Kidney capillary endothelial cell (primary cell): ENCODE measurements at regions not wholly inside any gene's neighbourhood (a gene's known extent, or its start where the extent isn't known, plus 50 kb on each side); places are given as distances from the start of the nearest gene placed in this dataset.

Source experiments
- DNase-seq: peaks from one replicate; pipeline ENCODE4 v3.0.0-alpha.2; 2018; ENCODE audit warnings: low spot score

- DNase-seq, result no peak
Measured at GRCh38 chr3:94179059-94179458, 116.2 kb downstream of the NSUN3 start.

GRCh38 chr3:94183551-94183950 is 120.7 kb downstream of the NSUN3 start:
- no peak for DNase-seq

- DNase-seq, result peak; percentile 69
Measured at GRCh38 chr3:94184781-94185180, 121.9 kb downstream of the NSUN3 start.

- peak; percentile 16 for DNase-seq
Measured at GRCh38 chr3:94185753-94186152, 122.9 kb downstream of the NSUN3 start.

- DNase-seq, result no peak
Measured at GRCh38 chr3:94187697-94188096, 124.8 kb downstream of the NSUN3 start.

- DNase-seq, result no peak
Measured at GRCh38 chr3:94195381-94195780, 132.5 kb downstream of the NSUN3 start.

GRCh38 chr3:94206291-94206690 is 143.4 kb downstream of the NSUN3 start:
- no peak for DNase-seq

GRCh38 chr3:94210256-94210655 is 147.4 kb downstream of the NSUN3 start:
- no peak for DNase-seq

- no peak for DNase-seq
Measured at GRCh38 chr3:94217406-94217805, 154.5 kb downstream of the NSUN3 start.

- no peak for DNase-seq
Measured at GRCh38 chr3:94220426-94220825, 157.6 kb downstream of the NSUN3 start.

- DNase-seq, result no peak
Measured at GRCh38 chr3:94221829-94222228, 159.0 kb downstream of the NSUN3 start.

GRCh38 chr3:94225148-94225865 is 162.4 kb downstream of the NSUN3 start:
- peak; percentile 75 for DNase-seq

- peak; percentile 89 for DNase-seq
Measured at GRCh38 chr3:94226078-94226477, 163.2 kb downstream of the NSUN3 start.

- DNase-seq, result no peak
Measured at GRCh38 chr3:94232921-94233320, 170.1 kb downstream of the NSUN3 start.

GRCh38 chr3:94234177-94234788 is 171.4 kb downstream of the NSUN3 start:
- DNase-seq, result peak; percentile 46

- DNase-seq, result no peak
Measured at GRCh38 chr3:94241986-94242385, 179.1 kb downstream of the NSUN3 start.

- no peak for DNase-seq
Measured at GRCh38 chr3:94246171-94246570, 183.3 kb downstream of the NSUN3 start.

- DNase-seq, result no peak
Measured at GRCh38 chr3:94248042-94248441, 185.2 kb downstream of the NSUN3 start.

- DNase-seq, result peak; percentile 51
Measured at GRCh38 chr3:94249491-94250079, 186.7 kb downstream of the NSUN3 start.

- DNase-seq, result no peak
Measured at GRCh38 chr3:94251566-94251965, 188.7 kb downstream of the NSUN3 start.

GRCh38 chr3:94252316-94252715 is 189.5 kb downstream of the NSUN3 start:
- DNase-seq, result no peak

- DNase-seq, result no peak
Measured at GRCh38 chr3:94256888-94257813, 194.3 kb downstream of the NSUN3 start.
